HepG2 (cell line): ENCODE measurements at regions not wholly inside any gene's neighbourhood (a gene's known extent, or its start where the extent isn't known, plus 50 kb on each side); places are given as distances from the start of the nearest gene placed in this dataset.

Experiments
- ATAC-seq: fragments of 200-7000 bp; cut with Tn5 transposase; 3 replicates; pipeline ENCODE4 v1.9.1; 2020; ENCODE audit warnings: mild to moderate bottlenecking, moderate library complexity
- BruUV-seq: library from RNA; stranded (reverse); fragments of 400-500 nt; replicated peaks from 2 replicates; lab custom pipeline; 2021; lab: Mats Ljungman, UMichigan
- CTCF ChIA-PET: fragments of 300-600 bp; formaldehyde crosslinking; extraction: SDS; loops from one replicate; lab custom pipeline; 2021; ENCODE audit warnings: low total read pairs, inconsistent platforms, low intra/inter-chr PET ratio; lab: Yijun Ruan, JAX
- POLR2A ChIA-PET: fragments of 350-600 bp; sonication (Branson Sonifier 250); formaldehyde crosslinking; loops from one replicate; lab custom pipeline; 2020; ENCODE audit warnings: antibody characterized with exemption, inconsistent platforms; lab: Yijun Ruan, JAX
- DNase-seq: peaks from one replicate; pipeline ENCODE4 v3.0.0-alpha.2; 2015; ENCODE audit warnings: low spot score
- FAIRE-seq: peaks from 3 replicates; lab custom pipeline; 2011; peaks lifted over from hg19 to GRCh38; lab: Jason Lieb, UNC
- H2AFZ ChIP-seq: one replicate; pipeline ENCODE4 v1.6.1; 2011; ENCODE audit warnings: low read length, inconsistent platforms
- H3K27ac ChIP-seq: fragments of 300-600 bp; 3 replicates; pipeline ENCODE4 v1.8.0; 2011; ENCODE audit warnings: mixed run types, mild to moderate bottlenecking, mixed read lengths, low read length, inconsistent platforms; ENCODE audit not compliant: insufficient read depth; ENCODE audit errors: extremely low read length
- H3K27me3 ChIP-seq, 2 experiments: fragments of 200-600 bp in 1 of 2; 2 replicates in 1 of 2; 3 replicates in 1 of 2; pipeline versions ENCODE4 v1.6.0 to v1.8.0; 2011; ENCODE audit warnings: low read length in 2 of 2, mild to moderate bottlenecking in 2 of 2, moderate library complexity in 2 of 2, inconsistent platforms in 1 of 2; ENCODE audit not compliant: insufficient read depth in 2 of 2, control insufficient read depth in 1 of 2
- H3K36me3 ChIP-seq, 2 experiments: fragments of 200-600 bp in 1 of 2; replicated peaks in 1 of 2; 2 replicates in 1 of 2; 3 replicates in 1 of 2; pipeline versions ENCODE4 v1.5.1 to v1.8.0; 2011; ENCODE audit warnings: low read length in 2 of 2, inconsistent platforms in 1 of 2; ENCODE audit not compliant: insufficient read depth in 2 of 2, control insufficient read depth in 1 of 2
- H3K4me1 ChIP-seq: 2 replicates; pipeline ENCODE4 v1.5.1; 2012; ENCODE audit warnings: low read length, inconsistent platforms; ENCODE audit not compliant: insufficient read depth
- H3K4me2 ChIP-seq: 2 replicates; pipeline ENCODE4 v1.6.0; 2011; ENCODE audit warnings: low read depth, low read length, inconsistent platforms
- H3K4me3 ChIP-seq, 3 experiments: fragments of 200-600 bp in 1 of 3; sonication (generic), shearing (Covaris generic) in 1 of 3; replicated peaks in 1 of 3; 2 replicates each; pipeline ENCODE4 v1.5.1; 2011 to 2016; ENCODE audit warnings: low read length in 3 of 3, inconsistent platforms in 2 of 3, low read depth in 2 of 3, mild to moderate bottlenecking in 2 of 3, control low read depth in 1 of 3, mixed read lengths in 1 of 3; ENCODE audit not compliant: insufficient read depth in 1 of 3
- H3K79me2 ChIP-seq: one replicate; pipeline ENCODE4 v1.6.1; 2011; ENCODE audit warnings: low read length, inconsistent platforms; ENCODE audit not compliant: insufficient read depth
- H3K9ac ChIP-seq: 2 replicates; pipeline ENCODE4 v1.6.0; 2011; ENCODE audit warnings: mild to moderate bottlenecking, low read depth, low read length, inconsistent platforms; ENCODE audit not compliant: insufficient read depth
- H3K9me3 ChIP-seq: 2 replicates; pipeline ENCODE4 v1.5.1; 2012; ENCODE audit warnings: mild to moderate bottlenecking, low read length
- H4K20me1 ChIP-seq: 2 replicates; pipeline ENCODE4 v1.6.0; 2011; ENCODE audit warnings: inconsistent platforms, mild to moderate bottlenecking, low read length, moderate library complexity; ENCODE audit not compliant: insufficient read depth
- ADNP ChIP-seq: sonication (generic); formaldehyde crosslinking; IDR thresholded peaks from 2 replicates; pipeline ENCODE4 v1.4.0; 2020; ENCODE audit warnings: missing genetic modification reagents
- GFI1 ChIP-seq: sonication (generic); formaldehyde crosslinking; IDR thresholded peaks from 2 replicates; pipeline ENCODE4 v1.5.0; 2020; ENCODE audit warnings: missing genetic modification reagents, mild to moderate bottlenecking, borderline replicate concordance
- GPN1 ChIP-seq: sonication (generic); formaldehyde crosslinking; IDR thresholded peaks from 2 replicates; pipeline ENCODE4 v1.5.1; 2020; ENCODE audit warnings: missing genetic modification reagents, borderline replicate concordance
- HNRNPL ChIP-seq: fragments of 200-400 bp; formaldehyde crosslinking; IDR thresholded peaks from 2 replicates; pipeline ENCODE4 v1.6.1; 2017; ENCODE audit warnings: mild to moderate bottlenecking, low read depth, low read length
- MTA1 ChIP-seq: sonication (generic); formaldehyde crosslinking; IDR thresholded peaks from 2 replicates; pipeline ENCODE4 v1.4.0; 2020; ENCODE audit warnings: missing genetic modification reagents, mild to moderate bottlenecking, borderline replicate concordance
- MTF2 ChIP-seq: sonication (generic); formaldehyde crosslinking; IDR thresholded peaks from 2 replicates; pipeline ENCODE4 v1.5.0; 2020; ENCODE audit warnings: missing genetic modification reagents, borderline replicate concordance
- SMARCE1 ChIP-seq: fragments of 450-650 bp; IDR thresholded peaks from 2 replicates; pipeline ENCODE4 v1.6.1; 2017; ENCODE audit warnings: borderline replicate concordance
- SMYD3 ChIP-seq: sonication (generic); formaldehyde crosslinking; IDR thresholded peaks from 2 replicates; pipeline ENCODE4 v1.8.1; 2023; ENCODE audit warnings: mild to moderate bottlenecking, missing genetic modification reagents
- ZNF317 ChIP-seq: sonication (generic); formaldehyde crosslinking; IDR thresholded peaks from 2 replicates; pipeline ENCODE4 v1.5.0; 2020; ENCODE audit warnings: mild to moderate bottlenecking, missing genetic modification reagents
- ZNF552 ChIP-seq: sonication (generic); formaldehyde crosslinking; IDR thresholded peaks from 2 replicates; pipeline ENCODE4 v1.9.0; 2022; ENCODE audit warnings: missing genetic modification reagents, mild to moderate bottlenecking, borderline replicate concordance
- ZNF724P ChIP-seq: sonication (generic); formaldehyde crosslinking; IDR thresholded peaks from 2 replicates; pipeline ENCODE4 v1.8.0; 2022; ENCODE audit warnings: missing genetic modification reagents, borderline replicate concordance
- WGBS: methylation state at CpG from one replicate; pipeline ENCODE4 v1.1.6; 2017; ENCODE audit warnings: low lambda C conversion rate; 5-methylcytosine and 5-hydroxymethylcytosine counted together
- in situ Hi-C: cut with HindIII; loops from 2 replicates; pipeline ENCODE4 v1.10.0; 2017; ENCODE audit warnings: low pct_unique_long_range_greater_than_20kb; ENCODE audit not compliant: extremely low pct_ligation_motif_present
- intact Hi-C: fragments of 100-400 bp; cut with micrococcal nuclease; formaldehyde crosslinking; loops from one replicate; pipeline ENCODE4 v1.10.0; 2022; ENCODE audit not compliant: unreplicated experiment
- TF ChIP-seq, protein P1 (sequence below): IDR thresholded peaks from 2 replicates; pipeline ENCODE4 v1.6.1; 2016; ENCODE audit warnings: missing compliant biosample characterization, missing genetic modification reagents, borderline replicate concordance

- Histone ChIP-seq H3K4me1 (no peaks in the 10 kb centered on the region), H2AFZ (no peak overlapping the region), H3K27me3 (no peaks in the 10 kb centered on the region), H3K4me2 (no peak overlapping the region), H3K27ac (no peak overlapping the region), H3K4me3 (no peak overlapping the region), H3K9ac (no peak overlapping the region), H3K9me3 (peaks cover 70% of the 10 kb centered on the region), H3K79me2 (no peaks in the 10 kb centered on the region), H3K36me3 (no peaks in the 10 kb centered on the region), H4K20me1 (no peaks in the 10 kb centered on the region)
- FAIRE-seq (no peak), DNase-seq (no peak), ATAC-seq (no peak)
- in situ Hi-C loops = no loop called here
- 0% methylated on average over 3 of the region's 3 CpGs for WGBS
- POLR2A ChIA-PET = no interaction called here
- intact Hi-C loops = no loop called here
- CTCF ChIA-PET = no interaction called here
- BruUV-seq = no TSS peak
- TF ChIP-seq HNRNPL = no peak
- no peak for TF ChIP-seq ZNF317 (CRISPR knock-in tag)
- TF ChIP-seq ZNF552 (CRISPR knock-in tag) = no peak
- TF ChIP-seq GFI1 (CRISPR knock-in tag) = no peak
- no peak for TF ChIP-seq SMARCE1
- TF ChIP-seq, protein P1, sequence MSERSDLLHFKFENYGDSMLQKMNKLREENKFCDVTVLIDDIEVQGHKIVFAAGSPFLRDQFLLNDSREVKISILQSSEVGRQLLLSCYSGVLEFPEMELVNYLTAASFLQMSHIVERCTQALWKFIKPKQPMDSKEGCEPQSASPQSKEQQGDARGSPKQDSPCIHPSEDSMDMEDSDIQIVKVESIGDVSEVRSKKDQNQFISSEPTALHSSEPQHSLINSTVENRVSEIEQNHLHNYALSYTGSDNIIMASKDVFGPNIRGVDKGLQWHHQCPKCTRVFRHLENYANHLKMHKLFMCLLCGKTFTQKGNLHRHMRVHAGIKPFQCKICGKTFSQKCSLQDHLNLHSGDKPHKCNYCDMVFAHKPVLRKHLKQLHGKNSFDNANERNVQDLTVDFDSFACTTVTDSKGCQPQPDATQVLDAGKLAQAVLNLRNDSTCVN = no peak
- TF ChIP-seq ZNF724P = no peak
- no peak for TF ChIP-seq MTA1 (CRISPR knock-in tag)
- no peak for TF ChIP-seq GPN1 (CRISPR knock-in tag)
- no peak for TF ChIP-seq ADNP (CRISPR knock-in tag)
- no peak for TF ChIP-seq SMYD3 (CRISPR knock-in tag)
- no peak for TF ChIP-seq MTF2 (CRISPR knock-in tag)
Measured at GRCh38 chr11:127818625-127819024, 768.7 kb downstream of the ETS1 start.
